HG02678 (cell line): ENCODE measurements at regions not wholly inside any gene's neighbourhood (a gene's known extent, or its start where the extent isn't known, plus 50 kb on each side); places are given as distances from the start of the nearest gene placed in this dataset.

Experiments used
- ATAC-seq: cut with Tn5 transposase; IDR thresholded peaks from one replicate; pipeline ENCODE4 v1.9.1; 2021; ENCODE audit warnings: mild to moderate bottlenecking, moderate library complexity; ENCODE audit not compliant: unreplicated experiment

DNA sequence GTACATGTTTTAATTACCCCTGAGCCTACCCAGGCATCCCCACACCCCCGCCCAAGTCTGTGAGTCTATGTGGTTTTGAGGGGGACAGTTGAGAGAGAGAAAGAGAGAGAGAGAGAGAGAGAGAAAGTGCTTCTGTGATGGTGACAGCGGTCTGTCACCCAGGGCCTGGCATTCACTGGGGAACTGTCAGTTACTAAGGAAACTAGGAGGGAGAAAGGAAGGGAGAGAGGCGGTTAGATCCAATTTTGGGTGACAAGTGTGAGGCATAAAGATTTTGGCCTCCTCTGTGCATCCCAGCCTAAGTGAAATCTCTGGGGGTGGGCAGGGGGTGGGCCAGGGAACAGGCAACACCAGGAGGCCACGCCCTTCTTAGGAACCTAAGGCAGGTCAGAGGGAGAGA lies 498.3 kb downstream of the BUD13 start:
- ATAC-seq: no peak

DNA sequence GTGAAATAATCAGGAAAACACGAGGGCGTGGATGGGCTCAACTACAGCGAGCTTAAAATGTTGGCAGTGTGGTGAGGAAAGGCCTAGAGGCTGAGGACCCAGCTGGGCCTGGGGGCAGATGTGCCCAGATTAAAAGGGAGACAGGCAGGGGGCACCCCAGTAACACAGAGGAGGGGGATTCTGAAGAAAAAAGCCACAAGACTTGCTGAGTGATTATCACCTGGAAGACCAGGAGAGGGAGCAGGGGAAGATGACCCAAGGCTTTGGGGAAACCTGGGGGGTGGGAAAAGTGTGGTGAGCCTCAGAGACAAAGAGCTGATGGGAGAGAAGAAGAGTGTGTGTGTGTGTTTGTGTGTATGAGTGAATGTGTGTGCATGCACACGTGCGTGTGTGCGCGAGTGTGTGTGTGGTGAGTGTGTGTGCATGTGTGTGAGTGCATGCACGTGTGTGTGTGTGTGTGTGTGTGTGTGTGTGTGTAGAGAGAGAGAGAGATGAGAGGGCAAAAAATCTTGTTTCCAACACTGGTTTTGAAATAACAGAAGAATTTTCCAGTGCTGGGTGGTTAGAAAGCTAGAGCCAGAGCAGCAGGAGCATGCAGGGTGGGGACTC lies 500.5 kb downstream of the BUD13 start:
- no peak for ATAC-seq

DNA sequence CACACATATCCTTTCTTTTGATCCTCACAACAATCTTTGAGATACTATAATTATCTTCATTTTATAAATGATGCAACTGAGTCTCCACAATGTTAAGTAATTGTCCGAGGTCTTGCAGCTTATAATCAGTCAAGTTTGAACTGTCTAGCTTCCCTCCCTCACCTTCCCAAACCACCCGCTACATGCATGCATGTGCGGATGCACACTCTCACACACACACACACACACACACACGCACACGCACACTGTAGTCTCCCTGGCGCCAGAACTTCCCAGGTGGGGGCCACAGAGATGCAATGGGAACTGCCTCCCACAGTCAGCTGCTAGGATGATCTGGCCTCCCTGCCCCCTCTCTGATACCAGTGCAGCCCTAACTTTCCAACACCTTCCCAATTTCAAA lies 501.3 kb downstream of the BUD13 start:
- ATAC-seq: no peak

DNA sequence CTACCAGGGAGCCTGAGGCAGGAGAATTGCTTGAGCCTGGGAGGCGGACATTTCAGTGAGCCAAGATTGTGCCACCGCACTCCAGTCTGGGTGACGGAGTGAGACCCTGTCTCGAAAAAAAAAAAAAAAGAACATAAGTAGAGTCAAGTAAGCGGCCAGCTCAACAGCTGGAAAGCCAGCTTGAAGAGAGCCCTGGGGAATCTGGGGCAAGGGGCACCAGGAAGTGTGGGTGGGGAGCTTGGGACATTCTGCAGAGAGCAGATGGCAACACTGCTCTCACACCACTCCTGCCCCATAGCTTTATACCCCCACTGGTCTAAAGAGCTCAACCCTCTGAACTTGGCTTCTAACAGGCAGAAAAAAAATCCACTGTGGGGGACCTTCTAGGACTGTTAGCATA lies 505.6 kb downstream of the BUD13 start:
- no peak for ATAC-seq

DNA sequence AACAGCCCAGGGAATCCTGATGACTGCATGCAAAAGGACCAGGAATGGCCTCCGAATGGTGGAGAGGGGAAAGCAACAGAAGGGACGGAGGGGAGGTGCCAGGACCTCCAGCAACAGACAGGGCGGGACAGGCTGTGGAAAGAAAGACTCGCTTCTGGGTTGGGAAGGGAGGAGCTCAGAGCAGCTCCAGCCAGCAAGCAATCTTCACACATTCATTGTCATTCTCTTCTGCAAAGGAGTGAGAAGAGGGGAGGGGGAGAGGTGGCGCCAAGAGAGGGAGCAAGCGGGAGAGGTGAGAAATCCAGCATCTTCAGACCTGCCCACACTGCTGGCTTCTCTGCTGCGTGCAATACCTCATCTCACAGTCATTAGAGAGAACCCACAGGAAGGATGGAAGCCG lies 509.0 kb downstream of the BUD13 start:
- ATAC-seq: no peak

DNA sequence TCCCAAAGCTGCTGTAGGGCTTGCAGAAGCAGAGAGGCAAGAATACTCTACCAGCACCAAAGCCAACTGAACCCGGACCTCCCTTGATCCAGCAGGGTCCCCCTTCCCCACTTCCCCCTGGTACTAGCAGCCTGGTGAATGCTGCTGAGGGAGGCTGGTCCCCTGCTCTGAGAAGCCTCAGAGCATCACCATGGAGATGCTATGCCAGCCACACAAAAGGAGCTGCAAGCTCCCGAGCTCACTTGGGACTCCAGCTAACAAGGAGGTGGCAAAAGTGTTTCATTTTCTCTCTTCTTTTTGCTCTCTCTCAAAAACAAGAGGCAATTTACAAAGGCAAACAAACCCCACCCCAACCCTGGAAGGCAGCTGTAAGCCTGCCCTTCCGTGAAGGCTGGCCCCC lies 509.8 kb downstream of the BUD13 start:
- no peak for ATAC-seq

DNA sequence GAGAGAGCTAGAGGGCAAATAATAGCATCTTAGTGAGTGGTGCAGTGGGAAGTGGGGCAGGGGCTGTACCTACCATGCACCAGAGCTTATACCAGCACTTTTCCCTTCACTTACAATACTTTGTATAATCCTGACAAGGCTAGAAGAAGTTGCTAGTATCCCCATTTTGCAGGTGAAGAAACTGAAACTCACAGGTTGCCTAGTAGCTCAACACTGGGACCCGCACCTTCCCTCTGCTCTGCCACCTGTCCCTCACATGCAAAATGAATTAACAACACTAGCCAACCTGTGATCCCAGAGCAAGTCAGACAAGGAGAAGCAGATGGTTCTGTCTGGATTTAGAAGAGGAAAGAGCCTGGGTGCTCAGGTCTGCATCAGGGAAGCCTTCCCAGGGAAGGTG lies 510.4 kb downstream of the BUD13 start:
- no peak for ATAC-seq

DNA sequence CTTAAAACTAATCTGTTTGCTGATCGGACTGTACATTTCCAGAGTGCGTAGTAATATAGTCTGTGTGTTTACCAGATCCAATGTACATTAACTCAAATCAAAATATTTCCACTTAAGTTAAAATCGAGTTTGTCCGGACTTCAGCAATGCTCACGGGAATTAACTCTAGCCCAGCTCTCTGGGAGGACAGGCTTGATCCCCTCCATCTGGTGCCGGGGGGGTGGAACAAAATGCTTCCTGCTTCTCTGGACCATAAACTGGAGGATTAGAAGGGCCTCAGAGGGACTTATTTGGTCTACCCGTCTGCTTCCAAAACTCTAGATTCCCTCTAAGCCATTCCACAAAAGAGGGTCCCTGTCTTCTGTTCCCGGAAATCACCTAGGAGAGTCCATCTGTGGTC lies 511.2 kb downstream of the BUD13 start:
- no peak for ATAC-seq

DNA sequence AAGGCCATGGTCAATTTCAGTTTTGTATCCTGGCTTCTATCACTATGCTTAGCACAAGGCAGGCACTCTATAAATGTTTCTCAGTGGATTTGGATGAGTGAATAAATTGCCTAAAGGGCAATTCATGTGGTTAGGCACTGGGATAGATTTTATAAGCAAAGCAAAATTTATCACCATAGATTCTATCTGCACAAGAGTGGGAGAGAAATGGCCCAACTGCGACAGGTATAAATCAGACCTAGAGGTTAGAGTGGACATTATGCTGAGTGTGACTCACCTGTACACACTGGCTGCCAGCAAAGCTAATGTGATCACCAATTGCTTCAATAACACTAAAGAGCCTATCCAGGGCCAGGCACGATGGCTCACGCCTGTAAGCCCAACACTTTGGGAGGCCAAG lies 514.0 kb downstream of the BUD13 start:
- ATAC-seq: no peak

DNA sequence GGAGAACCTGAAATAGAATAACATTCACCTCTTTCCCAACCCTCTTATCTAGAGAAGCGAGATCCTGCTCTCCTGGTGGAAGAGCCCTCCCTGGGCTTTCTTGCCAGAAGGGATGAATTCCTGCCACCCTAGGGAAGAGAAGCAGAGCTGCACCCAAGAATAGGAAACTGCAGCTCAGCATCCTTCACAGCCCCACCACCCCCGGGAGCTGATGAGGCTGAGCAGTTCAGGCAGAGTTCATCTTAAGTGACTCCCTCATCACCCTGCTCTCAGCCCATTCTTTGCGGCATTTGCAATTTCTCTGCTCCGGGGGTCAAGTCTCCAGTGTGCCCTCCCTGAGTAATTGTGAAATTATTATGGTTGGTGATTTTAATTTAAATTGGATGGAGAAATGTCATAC lies 514.9 kb downstream of the BUD13 start:
- no peak for ATAC-seq

DNA sequence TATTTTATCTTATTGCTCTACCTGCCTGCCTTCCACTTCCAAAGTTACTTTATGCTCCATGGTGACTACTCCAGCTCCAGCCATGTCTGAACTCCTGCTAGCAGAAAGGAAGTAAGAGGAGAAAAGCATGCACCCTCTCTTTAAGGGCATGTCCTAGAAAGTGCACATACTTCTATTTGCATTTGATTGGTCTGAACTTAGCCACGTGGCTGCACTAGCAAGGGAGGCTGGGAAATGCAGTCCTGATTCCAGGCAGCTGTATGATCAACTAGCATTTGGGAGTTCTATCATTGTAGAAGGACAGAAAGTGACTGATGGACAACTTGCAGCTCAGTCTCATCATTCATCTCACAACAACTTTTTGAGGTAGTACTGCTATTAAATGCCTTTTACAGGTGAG lies 515.7 kb downstream of the BUD13 start:
- no peak for ATAC-seq

DNA sequence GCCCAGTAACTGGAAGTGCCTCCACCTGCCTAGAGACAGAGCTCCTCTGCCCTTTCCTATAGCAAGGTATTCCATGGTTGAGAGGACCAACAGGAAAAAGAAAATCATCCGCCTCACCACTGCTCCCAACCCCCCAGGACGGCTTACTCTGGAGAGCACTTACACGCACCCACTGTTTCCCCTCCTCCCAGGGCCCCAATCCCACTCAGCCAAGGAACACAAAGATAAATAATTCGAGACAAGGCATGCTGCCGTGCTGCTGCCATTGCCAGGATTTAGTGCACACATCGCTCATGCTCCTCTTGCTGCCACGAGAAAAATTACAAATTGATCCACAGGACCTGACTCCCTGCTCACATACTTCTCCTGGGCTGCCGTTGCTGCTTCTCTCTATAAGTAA lies 516.6 kb downstream of the BUD13 start:
- no peak for ATAC-seq

DNA sequence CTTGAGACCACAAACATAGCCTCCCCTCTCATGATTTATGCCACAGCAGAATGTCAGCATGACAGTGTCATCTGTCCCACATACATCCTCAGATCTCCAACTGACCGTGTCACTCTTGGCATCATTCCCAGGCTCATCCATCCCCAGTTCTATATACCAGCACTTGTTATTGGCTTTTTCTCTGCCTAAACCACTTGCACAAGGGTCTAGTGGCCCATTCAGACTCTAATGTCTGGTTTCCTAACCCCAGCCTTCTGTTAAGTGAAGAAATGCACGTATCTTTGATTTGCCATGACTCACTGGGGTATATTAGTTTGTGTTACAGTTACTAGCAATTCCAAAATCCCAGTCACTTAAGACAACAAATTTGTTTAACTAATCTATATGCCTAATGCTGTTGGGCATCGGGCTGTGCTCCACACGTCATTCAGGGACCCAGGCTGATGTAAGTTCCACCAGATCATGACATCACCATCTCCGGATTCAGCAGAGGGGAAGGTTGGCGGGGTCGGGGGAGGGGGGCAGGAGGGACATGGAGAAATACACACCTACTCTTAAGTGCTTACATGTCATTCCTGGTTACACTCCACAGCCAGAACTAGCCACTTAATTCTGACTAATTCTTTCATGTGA lies 517.4 kb downstream of the BUD13 start:
- ATAC-seq: no peak

DNA sequence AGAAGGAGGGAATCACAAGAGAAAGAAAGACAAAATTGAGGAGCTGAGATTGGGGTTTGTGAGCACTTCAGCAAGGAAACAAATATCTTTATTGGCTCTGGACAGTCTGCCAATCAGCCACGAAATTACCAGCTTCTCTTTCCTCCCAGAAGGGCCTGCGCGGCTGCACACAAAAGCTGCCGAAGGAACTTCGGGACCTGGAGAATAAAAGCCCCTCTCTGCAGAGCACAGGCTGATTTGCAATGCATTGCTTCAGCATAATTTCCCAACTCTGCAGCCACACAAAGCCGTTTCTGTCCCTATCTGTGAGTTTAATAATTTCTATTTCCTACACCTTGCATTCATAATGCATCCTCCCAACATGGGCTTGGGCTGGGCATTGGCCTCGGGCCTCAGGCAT lies 522.6 kb downstream of the BUD13 start:
- no peak for ATAC-seq

DNA sequence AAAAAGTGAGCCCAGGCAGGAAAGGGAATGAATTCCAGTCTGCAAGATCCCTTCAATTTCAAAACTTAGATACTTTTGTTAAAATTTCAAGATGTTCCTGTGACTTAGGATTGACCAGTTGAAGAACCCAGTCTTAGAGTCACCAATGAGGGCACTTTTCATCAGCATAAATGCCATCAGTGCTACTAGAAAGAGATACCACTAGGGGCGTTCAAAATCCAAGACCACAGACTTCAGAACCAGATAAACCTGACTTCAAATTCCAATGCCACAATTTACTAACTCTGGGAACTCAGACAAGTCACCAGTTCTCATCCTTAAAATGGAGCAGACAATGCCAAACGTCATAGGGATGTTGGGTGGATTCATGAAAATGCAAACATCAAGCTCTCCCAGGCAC lies 523.2 kb downstream of the BUD13 start:
- no peak for ATAC-seq

DNA sequence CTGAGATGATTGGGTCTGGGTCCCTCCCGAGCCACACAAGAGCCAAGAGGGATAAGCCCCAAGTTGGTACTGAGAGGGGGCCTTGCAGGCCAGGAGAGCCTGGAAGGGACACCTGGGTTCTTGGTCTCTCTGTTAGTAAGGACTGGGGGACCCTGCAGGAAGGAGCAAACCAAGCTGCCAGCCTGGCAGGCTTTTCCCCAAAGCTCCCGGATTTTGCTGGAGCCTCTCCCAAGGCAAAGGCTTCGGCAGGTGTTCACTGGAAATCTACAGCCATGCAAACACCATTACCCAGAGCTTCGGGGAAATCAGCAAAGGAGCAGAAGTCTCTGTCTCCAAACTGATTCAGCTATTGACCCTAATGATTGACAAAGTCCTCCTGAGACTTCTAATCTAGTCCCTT lies 527.9 kb downstream of the BUD13 start:
- no peak for ATAC-seq

DNA sequence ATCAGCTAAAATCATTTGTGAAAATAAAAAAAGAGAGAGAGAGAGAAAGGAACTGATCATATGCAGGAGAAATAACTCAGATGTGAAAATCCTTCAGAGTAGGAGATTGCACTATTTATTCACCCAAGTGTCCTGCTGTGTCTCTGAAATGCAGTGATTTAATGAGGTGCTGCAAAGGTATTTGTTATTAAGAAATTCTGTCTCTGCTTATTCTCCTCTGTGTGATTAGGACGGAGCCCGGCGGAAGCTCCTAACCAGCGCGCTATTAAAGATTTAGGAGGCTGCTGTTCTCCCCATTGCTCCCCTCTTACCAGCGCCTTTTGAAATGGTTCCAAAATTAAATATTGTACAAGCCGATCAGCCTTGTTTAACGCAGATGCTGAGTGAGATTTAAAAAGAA lies 528.3 kb downstream of the BUD13 start:
- no peak for ATAC-seq

DNA sequence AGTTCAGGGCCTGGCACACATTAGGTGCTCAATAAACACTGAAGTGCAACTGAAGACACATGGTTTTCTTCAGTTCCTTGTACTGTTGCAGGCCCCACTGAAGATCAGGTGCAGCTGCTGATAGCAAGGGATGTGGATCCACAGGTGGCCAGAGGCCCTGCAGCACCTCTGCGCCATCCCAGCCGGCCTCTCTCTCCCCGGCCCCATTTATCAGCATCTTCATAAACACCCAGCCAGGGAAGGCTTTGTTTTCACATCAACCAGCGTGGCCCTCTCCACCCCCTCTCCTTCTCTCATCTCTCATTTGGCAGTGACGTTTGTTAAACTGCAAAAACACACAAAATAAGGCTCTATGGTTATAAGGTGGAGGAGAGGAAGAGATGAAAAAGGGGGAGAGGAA lies 528.8 kb downstream of the BUD13 start:
- ATAC-seq: no peak

DNA sequence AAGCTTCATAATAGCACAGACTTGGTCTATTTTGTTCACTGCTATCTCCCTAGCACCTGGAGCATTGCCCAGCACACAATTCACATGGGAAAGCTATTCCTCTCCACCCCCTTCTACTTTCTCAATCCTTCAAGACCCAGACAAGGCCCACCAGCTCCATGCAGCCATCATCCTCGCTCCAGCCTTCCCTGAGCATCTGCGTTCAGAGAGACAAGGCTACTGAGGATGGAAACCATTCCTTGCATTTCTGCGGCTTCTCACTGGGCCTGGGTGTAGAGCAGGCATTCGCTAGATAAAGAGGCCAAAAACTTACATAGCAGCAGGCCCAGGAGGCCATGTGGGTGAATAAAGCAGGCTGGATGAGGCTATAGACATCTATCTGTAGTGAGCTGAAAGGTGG lies 530.8 kb downstream of the BUD13 start:
- no peak for ATAC-seq

DNA sequence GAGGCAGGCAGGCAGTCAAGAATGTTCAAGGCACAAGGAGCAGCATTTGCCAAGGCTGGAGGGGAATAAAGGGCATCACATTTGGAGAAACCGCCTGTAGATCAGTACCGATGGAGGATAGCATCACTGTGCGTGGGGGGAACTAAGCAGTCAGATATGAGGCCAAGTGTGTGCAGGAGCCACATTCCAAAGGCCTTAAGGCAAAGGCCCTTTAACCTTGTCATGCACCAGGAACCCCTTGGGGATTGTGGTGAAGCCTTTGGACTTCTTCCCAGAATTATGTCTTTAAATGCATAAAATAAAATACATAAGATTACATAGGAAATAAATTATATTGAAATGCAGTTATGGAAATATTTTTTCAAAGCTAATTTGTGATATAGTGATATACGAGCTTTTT lies 532.1 kb downstream of the BUD13 start:
- no peak for ATAC-seq

DNA sequence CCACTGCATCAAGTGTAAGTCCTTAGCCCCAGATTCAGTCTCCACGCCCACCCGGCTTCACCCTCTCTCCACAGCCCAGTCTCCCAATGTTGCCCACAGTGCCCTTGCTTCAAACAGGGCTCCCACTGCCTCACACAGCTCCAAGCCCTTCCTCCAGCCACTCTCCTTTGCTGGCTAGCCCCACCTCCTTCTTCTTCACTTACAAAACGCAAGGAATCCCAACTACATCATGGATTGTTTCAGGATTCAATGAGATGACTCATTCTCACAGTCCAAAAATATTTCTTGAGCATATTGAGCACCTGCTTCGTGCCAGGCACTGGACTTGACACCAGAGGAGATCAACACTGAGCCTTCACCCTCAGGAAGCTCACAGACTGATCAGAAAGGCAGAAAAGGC lies 533.5 kb downstream of the BUD13 start:
- ATAC-seq: no peak

DNA sequence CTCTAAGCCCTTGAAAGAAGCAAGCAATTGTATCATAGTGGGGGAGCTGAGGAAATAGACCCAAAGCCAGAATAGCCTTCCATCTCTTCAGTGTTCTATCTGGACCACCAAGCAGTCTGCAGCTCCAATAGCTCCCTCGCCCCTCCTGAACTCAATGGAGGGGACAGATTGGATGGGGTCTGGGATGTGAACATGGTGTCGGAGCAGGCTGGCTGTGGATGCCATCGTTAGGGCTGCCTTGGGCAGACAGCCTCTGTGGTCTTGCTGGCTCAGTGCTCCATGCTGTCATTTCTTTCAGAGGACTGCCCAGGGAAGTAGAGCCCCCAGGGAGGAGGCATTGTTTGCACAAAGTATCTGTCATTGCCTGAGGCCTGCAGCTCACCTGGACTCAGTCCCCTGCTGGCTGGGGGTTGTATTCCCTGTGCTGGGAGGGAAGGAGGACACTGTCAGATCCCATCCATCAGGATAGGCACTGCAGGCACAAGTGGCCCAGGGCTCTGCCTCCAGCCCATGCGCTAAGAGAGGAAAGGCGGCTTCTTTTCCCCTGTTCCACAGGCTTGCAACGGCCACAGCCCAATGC lies 537.7 kb downstream of the BUD13 start:
- no peak for ATAC-seq

DNA sequence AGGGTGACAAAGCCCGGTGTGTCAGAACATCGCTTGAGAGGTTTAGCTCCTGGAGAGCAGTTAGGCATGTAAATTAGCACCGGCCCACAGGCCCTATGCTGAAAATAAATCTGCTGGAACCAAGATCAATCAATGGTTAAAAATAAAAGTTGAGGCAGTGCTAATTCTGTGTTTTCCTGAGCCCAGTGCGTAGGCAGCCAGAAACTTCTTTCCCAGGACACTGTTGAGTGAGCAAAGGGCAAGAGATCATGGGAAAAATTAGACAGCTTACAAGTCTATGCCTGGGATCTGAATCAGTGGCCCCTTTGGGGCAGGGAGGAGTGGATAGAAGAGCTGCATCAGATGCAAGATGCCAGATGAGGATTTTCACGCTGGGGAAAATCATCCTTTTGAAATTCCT lies 539.2 kb downstream of the BUD13 start:
- ATAC-seq: no peak
